Prostate gland (tissue), 2 donors: ENCODE measurements at regions not wholly inside any gene's neighbourhood (a gene's known extent, or its start where the extent isn't known, plus 50 kb on each side); places are given as distances from the start of the nearest gene placed in this dataset.

ENCODE experiments used
- CTCF ChIP-seq, 4 experiments: fragments of 200-600 bp in 2 of 4; fragments of 450-650 bp in 2 of 4; sonication (generic) in 2 of 4; IDR thresholded peaks; 1 replicate in 3 of 4; 2 replicates in 1 of 4; pipeline ENCODE4 v1.5.1; 2016 to 2019; ENCODE audit warnings: antibody characterized with exemption in 4 of 4, mild to moderate bottlenecking in 2 of 4, moderate library complexity in 2 of 4
- POLR2A ChIP-seq: fragments of 450-650 bp; IDR thresholded peaks from one replicate; pipeline ENCODE4 v1.6.1; 2016; ENCODE audit warnings: antibody characterized with exemption, mild to moderate bottlenecking
- POLR2AphosphoS5 ChIP-seq: sonication (generic); formaldehyde crosslinking; IDR thresholded peaks from one replicate; pipeline ENCODE4 v1.6.1; 2017; ENCODE audit warnings: antibody characterized with exemption

GRCh38 chr5:91712718-91713117 lies 329.6 kb upstream of the ARRDC3 start:
- no peak for TF ChIP-seq CTCF (IDR thresholded peaks at IDR 0.05)
- TF ChIP-seq POLR2A: no peak
- no peak for TF ChIP-seq POLR2AphosphoS5
